HG03064 (cell line): ENCODE measurements at regions not wholly inside any gene's neighbourhood (a gene's known extent, or its start where the extent isn't known, plus 50 kb on each side); places are given as distances from the start of the nearest gene placed in this dataset.

Experiments used
- ATAC-seq: cut with Tn5 transposase; IDR thresholded peaks from one replicate; pipeline ENCODE4 v1.9.1; 2021; ENCODE audit warnings: low read depth; ENCODE audit not compliant: unreplicated experiment

GRCh38 chr12:89858718-89859117, 150.1 kb upstream of the ATP2B1 start:
- ATAC-seq: no peak

GRCh38 chr12:89857652-89858274, 149.1 kb upstream of the ATP2B1 start:
- no peak for ATAC-seq

- ATAC-seq: peak; percentile 83
These were observed 147.8 kb upstream of the ATP2B1 start for GRCh38 chr12:89856431-89856830.

GRCh38 chr12:89848732-89849131, 140.1 kb upstream of the ATP2B1 start:
- no peak for ATAC-seq

GRCh38 chr12:89846473-89847055, 137.9 kb upstream of the ATP2B1 start:
- ATAC-seq: no peak

- no peak for ATAC-seq
These were observed 137.1 kb upstream of the ATP2B1 start for GRCh38 chr12:89845767-89846166.

- ATAC-seq: no peak
These were observed 136.7 kb upstream of the ATP2B1 start for GRCh38 chr12:89845366-89845765.

GRCh38 chr12:89844539-89844938, 135.9 kb upstream of the ATP2B1 start:
- no peak for ATAC-seq

GRCh38 chr12:89840162-89840922, 131.7 kb upstream of the ATP2B1 start:
- no peak for ATAC-seq

GRCh38 chr12:89839444-89839843, 130.8 kb upstream of the ATP2B1 start:
- no peak for ATAC-seq

GRCh38 chr12:89838833-89839232, 130.2 kb upstream of the ATP2B1 start:
- ATAC-seq: no peak

- no peak for ATAC-seq
These were observed 127.4 kb upstream of the ATP2B1 start for GRCh38 chr12:89836026-89836425.

GRCh38 chr12:89834676-89835075, 126.0 kb upstream of the ATP2B1 start:
- ATAC-seq: no peak

- ATAC-seq: no peak
These were observed 125.0 kb upstream of the ATP2B1 start for GRCh38 chr12:89833337-89834252.

GRCh38 chr12:89832336-89832735, 123.7 kb upstream of the ATP2B1 start:
- no peak for ATAC-seq

- no peak for ATAC-seq
These were observed 122.9 kb upstream of the ATP2B1 start for GRCh38 chr12:89831310-89832095.

- ATAC-seq: no peak
These were observed 120.9 kb upstream of the ATP2B1 start for GRCh38 chr12:89829434-89829975.

- ATAC-seq: no peak
These were observed 119.9 kb upstream of the ATP2B1 start for GRCh38 chr12:89828575-89828974.

- no peak for ATAC-seq
These were observed 119.0 kb upstream of the ATP2B1 start for GRCh38 chr12:89827592-89827991.

- no peak for ATAC-seq
These were observed 117.8 kb upstream of the ATP2B1 start for GRCh38 chr12:89826468-89826867.
